ENCODE measurements at regions not wholly inside any gene's neighbourhood (a gene's known extent, or its start where the extent isn't known, plus 50 kb on each side); places are given as distances from the start of the nearest gene placed in this dataset.

GRCh38 chrX:148268673-148269072, 231.7 kb upstream of the AFF2 start:
- TF ChIP-seq POLR2A (IDR thresholded peaks at IDR 0.05) (no peak), CTCF (IDR thresholded peaks at IDR 0.05) (no peak)
- no peaks in the 10 kb centered on the region for H3K9me3 ChIP-seq
- no peaks in the 10 kb centered on the region for H3K27me3 ChIP-seq
- no peak overlapping the region for H3K27ac ChIP-seq
- H3K4me3 ChIP-seq: no peak overlapping the region
- DNase-seq: no peak
- no peaks in the 10 kb centered on the region for H3K4me1 ChIP-seq
- H3K36me3 ChIP-seq: no peaks in the 10 kb centered on the region

GRCh38 chrX:148269513-148269912, 230.9 kb upstream of the AFF2 start:
- Histone ChIP-seq H3K4me1 (no peaks in the 10 kb centered on the region), H3K4me3 (no peak overlapping the region), H3K27ac (no peak overlapping the region), H3K9me3 (no peaks in the 10 kb centered on the region), H3K36me3 (no peaks in the 10 kb centered on the region), H3K27me3 (no peaks in the 10 kb centered on the region)
- no peak for DNase-seq
- TF ChIP-seq POLR2A (IDR thresholded peaks at IDR 0.05): no peak
- TF ChIP-seq CTCF (IDR thresholded peaks at IDR 0.05): no peak

GRCh38 chrX:148270499-148270898, 229.9 kb upstream of the AFF2 start:
- Histone ChIP-seq H3K9me3 (no peaks in the 10 kb centered on the region), H3K27ac (no peak overlapping the region), H3K4me3 (no peak overlapping the region), H3K36me3 (no peaks in the 10 kb centered on the region), H3K27me3 (no peaks in the 10 kb centered on the region), H3K4me1 (no peaks in the 10 kb centered on the region)
- TF ChIP-seq CTCF (IDR thresholded peaks at IDR 0.05): no peak
- TF ChIP-seq POLR2A (IDR thresholded peaks at IDR 0.05): no peak
- DNase-seq: no peak

GRCh38 chrX:148271263-148271662, 229.2 kb upstream of the AFF2 start:
- Histone ChIP-seq H3K27ac (no peak overlapping the region), H3K36me3 (no peaks in the 10 kb centered on the region), H3K27me3 (no peaks in the 10 kb centered on the region), H3K9me3 (no peaks in the 10 kb centered on the region), H3K4me1 (no peaks in the 10 kb centered on the region), H3K4me3 (no peak overlapping the region)
- no peak for TF ChIP-seq CTCF (IDR thresholded peaks at IDR 0.05)
- no peak for TF ChIP-seq POLR2A (IDR thresholded peaks at IDR 0.05)
- no peak for DNase-seq

- TF ChIP-seq CTCF (IDR thresholded peaks at IDR 0.05): no peak
- no peak for TF ChIP-seq POLR2A (IDR thresholded peaks at IDR 0.05)
- Histone ChIP-seq H3K4me3 (no peak overlapping the region), H3K4me1 (no peaks in the 10 kb centered on the region), H3K27me3 (no peaks in the 10 kb centered on the region), H3K9me3 (no peaks in the 10 kb centered on the region), H3K36me3 (no peaks in the 10 kb centered on the region), H3K27ac (no peak overlapping the region)
- no peak for DNase-seq
Observed at GRCh38 chrX:148281920-148282319, 218.5 kb upstream of the AFF2 start.

GRCh38 chrX:148282504-148282903, 217.9 kb upstream of the AFF2 start:
- H3K27ac ChIP-seq: no peak overlapping the region
- TF ChIP-seq POLR2A (IDR thresholded peaks at IDR 0.05): no peak
- no peak for TF ChIP-seq CTCF (IDR thresholded peaks at IDR 0.05)
- no peaks in the 10 kb centered on the region for H3K36me3 ChIP-seq
- no peaks in the 10 kb centered on the region for H3K9me3 ChIP-seq
- no peaks in the 10 kb centered on the region for H3K4me1 ChIP-seq
- H3K27me3 ChIP-seq: no peaks in the 10 kb centered on the region
- no peak for DNase-seq
- no peak overlapping the region for H3K4me3 ChIP-seq

All from Peyer's patch (tissue), 4 donors.